ENCODE measurements at regions not wholly inside any gene's neighbourhood (a gene's known extent, or its start where the extent isn't known, plus 50 kb on each side); places are given as distances from the start of the nearest gene placed in this dataset.

DNA sequence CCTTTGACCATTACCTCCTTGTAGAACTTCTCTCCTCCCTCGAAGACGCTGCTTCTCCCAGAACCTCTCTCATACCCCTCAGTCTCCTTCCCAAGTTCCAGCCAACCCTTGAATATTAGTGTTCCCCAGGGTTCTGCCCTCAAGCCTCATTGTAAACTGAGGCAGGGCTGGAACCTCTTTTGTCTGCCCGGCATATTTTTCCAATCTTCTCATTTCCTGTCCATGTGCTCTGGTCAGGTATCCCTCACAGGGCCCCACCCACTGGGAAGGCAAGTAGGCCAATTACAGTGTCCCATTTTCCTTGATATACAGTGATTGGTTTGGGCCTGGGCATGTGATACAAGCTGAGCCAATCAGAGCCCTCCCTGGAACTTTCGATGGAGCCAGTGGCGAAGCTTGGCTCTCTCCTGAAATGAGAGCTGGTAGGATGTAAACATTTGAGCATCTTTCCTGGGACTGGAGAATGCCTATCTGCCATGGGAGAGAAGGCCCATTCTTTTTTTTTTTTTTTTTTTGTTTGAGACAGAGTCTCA lies 57.1 kb upstream of the ID3 start:
- DNase-seq (ENCODE audit: low read depth) = no peak

DNA sequence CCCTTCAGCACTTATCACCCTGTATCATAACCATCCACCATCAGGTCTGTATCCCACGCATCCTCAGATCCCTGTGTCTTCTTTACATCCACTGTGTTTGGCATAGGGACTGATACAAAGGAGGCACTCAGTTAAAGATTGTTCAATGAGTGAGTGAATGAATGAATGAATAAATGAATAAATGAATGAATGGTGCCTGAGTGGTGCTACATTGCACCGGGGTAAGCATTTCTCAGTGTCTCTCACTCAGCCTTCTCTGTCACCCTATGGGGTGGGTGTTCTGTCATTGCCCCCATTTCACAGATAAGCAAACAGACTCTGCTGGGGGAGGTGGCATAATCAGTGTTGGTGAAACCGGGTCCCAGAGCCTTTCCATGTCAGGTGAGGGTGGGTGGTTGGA lies 56.6 kb upstream of the ID3 start:
- no peak for DNase-seq (ENCODE audit: low read depth)
- no peak overlapping the region for H3K4me3 ChIP-seq (ENCODE audit: low read length)
- TF ChIP-seq, protein P1, sequence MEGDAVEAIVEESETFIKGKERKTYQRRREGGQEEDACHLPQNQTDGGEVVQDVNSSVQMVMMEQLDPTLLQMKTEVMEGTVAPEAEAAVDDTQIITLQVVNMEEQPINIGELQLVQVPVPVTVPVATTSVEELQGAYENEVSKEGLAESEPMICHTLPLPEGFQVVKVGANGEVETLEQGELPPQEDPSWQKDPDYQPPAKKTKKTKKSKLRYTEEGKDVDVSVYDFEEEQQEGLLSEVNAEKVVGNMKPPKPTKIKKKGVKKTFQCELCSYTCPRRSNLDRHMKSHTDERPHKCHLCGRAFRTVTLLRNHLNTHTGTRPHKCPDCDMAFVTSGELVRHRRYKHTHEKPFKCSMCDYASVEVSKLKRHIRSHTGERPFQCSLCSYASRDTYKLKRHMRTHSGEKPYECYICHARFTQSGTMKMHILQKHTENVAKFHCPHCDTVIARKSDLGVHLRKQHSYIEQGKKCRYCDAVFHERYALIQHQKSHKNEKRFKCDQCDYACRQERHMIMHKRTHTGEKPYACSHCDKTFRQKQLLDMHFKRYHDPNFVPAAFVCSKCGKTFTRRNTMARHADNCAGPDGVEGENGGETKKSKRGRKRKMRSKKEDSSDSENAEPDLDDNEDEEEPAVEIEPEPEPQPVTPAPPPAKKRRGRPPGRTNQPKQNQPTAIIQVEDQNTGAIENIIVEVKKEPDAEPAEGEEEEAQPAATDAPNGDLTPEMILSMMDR (IDR thresholded peaks at IDR 0.05; ENCODE audit: insufficient read depth, low read depth, low read length, missing control alignments) = no peak

More for the DNA sequence above, 57.1 kb upstream of the ID3 start:
- TF ChIP-seq, protein P1 (IDR thresholded peaks at IDR 0.05; ENCODE audit: insufficient read depth, low read depth, low read length, missing control alignments) = no peak
- H3K4me3 ChIP-seq (ENCODE audit: low read length) = no peak overlapping the region

DNA sequence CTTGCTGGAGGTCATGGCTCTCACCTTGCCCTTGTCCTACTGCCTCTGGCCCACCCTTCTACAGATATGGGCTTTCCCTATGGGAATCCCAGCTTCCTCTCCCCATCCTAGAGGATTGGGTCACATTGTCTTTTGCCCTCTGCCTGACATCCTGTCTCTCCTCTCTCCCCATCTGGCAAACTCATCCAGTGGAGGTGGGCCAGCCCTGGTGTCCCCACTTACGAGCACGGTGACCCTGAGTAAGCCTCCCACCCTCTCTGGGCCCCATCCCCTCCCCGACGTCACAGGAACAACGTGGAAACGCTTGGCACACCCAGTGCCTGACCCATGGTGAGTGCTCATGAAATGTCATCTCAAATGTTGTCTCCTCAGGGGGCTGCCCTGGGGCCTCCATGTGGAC lies 56.1 kb upstream of the ID3 start:
- DNase-seq (ENCODE audit: low read depth) = no peak
- TF ChIP-seq, protein P1 (IDR thresholded peaks at IDR 0.05; ENCODE audit: insufficient read depth, low read depth, low read length, missing control alignments) = no peak
- no peak overlapping the region for H3K4me3 ChIP-seq (ENCODE audit: low read length)

DNA sequence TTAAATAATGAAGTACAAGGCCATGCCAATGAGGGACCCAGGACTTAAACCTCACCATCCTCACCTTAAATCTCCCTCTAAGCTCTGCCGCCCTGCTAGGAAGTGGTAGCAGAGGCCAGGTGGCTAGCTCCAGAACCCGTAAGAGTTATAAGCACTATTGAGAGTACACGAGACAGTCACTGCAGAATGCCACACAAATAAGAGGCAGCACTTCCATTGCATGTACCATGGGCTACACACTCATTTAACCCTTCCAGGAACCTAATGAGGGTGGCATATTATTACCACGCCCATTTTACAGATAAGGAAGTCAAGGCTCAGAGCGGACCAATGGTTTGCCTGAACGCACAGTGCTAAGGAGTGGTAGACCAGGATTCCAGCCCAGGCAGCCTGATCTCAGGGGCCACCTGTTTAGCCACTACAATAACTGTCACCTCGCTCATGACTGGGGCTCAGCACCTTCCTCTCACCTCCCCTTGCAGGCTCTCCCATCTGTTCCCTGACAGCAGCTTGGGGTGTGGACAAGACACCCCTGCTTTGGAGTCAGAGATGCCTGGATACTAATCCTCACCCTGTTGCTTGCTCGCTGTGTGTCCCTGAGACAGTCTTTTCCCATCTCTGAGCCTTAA lies 54.8 kb upstream of the ID3 start:
- H3K4me3 ChIP-seq (ENCODE audit: low read length) = no peak overlapping the region
- DNase-seq (ENCODE audit: low read depth) = no peak
- TF ChIP-seq, protein P1 (IDR thresholded peaks at IDR 0.05; ENCODE audit: insufficient read depth, low read depth, low read length, missing control alignments) = no peak

DNA sequence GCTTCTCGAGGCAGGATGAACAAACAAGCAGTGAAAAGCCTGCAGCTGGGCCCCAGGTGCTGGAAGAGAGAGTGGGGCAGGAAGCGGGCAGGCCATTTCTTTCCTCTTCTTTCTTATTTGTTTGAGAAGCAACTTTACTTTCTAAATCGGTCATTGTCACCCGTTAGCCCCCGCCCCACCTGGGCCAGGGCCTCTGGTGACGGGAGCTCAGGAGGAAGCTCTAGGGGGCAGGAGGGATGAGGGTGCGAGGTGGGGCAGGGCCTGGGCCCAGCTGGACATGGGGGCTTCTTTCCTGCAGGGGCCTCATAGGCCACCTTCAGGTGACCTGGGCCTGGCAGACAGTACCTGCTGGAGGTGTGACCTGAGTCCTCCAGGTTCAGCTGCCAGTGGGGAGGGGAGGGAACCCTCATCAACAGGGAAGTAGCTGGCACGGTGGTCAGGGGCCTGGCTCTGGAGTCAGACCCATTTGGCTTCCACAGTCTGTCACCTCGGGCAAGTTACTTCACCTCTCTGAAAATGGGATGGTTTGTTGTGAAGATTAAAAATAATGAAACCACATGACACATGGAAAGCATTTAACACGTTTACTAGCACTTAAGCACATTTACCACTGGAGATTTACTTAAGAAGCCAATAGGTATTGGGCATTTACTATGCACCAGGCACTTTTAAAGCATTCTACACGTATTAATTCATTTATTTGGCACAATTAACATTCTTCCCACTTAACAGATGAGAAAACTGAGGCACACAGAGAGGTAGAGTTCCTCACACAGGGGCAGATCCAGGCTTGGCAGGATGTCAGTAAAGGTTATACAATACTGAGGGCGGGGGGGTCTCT lies 54.1 kb upstream of the ID3 start:
- no peak for DNase-seq (ENCODE audit: low read depth)
- H3K4me3 ChIP-seq (ENCODE audit: low read length) = no peak overlapping the region
- TF ChIP-seq, protein P1 (IDR thresholded peaks at IDR 0.05; ENCODE audit: insufficient read depth, low read depth, low read length, missing control alignments) = no peak

DNA sequence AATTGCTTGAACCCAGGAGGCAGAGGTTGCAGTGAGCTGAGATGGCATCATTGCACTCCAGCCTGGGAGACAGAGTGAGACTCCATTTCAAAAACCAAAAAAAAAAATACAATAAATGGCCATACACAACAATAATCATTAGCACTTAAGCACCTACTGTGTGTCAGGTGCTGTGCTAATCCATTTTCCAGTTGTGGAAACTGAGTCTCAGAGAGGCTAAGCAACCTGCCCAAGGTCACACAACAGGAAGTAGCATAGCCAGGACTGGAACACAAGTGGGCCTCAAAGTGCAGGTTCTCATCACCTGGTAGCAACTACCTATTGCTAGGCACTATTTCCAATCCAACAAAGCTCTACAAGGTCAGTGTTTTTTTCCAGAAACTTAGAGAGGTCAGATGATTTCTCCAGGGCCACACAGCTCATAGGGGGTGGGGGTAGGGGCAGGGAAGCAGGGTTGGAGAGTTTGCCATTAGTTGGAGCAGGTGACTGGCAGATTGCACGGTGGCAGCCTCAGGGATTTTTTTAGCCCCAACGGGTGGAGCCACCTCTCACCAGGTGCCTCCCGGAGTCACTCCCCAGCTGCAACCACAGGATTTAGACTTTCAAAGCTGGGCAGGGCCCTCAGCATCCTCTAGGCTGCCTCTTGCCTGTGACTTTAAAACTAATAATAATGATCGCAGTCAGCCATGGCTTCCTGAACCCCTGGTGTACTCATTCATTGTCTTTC lies 52.5 kb upstream of the ID3 start:
- DNase-seq (ENCODE audit: low read depth) = no peak

More for the DNA sequence above, 52.5 kb upstream of the ID3 start:
- no peak overlapping the region for H3K4me3 ChIP-seq (ENCODE audit: low read length)
- TF ChIP-seq, protein P1 (IDR thresholded peaks at IDR 0.05; ENCODE audit: insufficient read depth, low read depth, low read length, missing control alignments) = no peak
